Islet precursor cell (in vitro differentiated cells): ENCODE measurements at regions not wholly inside any gene's neighbourhood (a gene's known extent, or its start where the extent isn't known, plus 50 kb on each side); places are given as distances from the start of the nearest gene placed in this dataset.
"Not testable (repeated sequence)": the region's sequence is repeated elsewhere in the genome, so short reads cannot be mapped to it uniquely, and the experiment has no call there.

Experiments used
- DNase-seq: peaks from one replicate; pipeline ENCODE4 v3.0.0-alpha.2; 2018

GRCh38 chr15:62218841-62219240 is 53.8 kb upstream of the C2CD4B start:
- DNase-seq, result no peak

- no peak for DNase-seq
Measured at GRCh38 chr15:62219799-62220198, 54.7 kb upstream of the C2CD4B start.

GRCh38 chr15:62223020-62223419 is 57.9 kb upstream of the C2CD4B start:
- no peak for DNase-seq

GRCh38 chr15:62228604-62229003 is 63.5 kb upstream of the C2CD4B start:
- DNase-seq, result no peak

GRCh38 chr15:62231856-62232255 is 66.8 kb upstream of the C2CD4B start:
- no peak for DNase-seq

- no peak for DNase-seq
Measured at GRCh38 chr15:62240121-62241096, 75.3 kb upstream of the C2CD4B start.

- peak; percentile 76 for DNase-seq
Measured at GRCh38 chr15:62241135-62241770, 76.2 kb upstream of the C2CD4B start.

- DNase-seq, result no peak
Measured at GRCh38 chr15:62242999-62243398, 77.9 kb upstream of the C2CD4B start.

GRCh38 chr15:62244762-62245161 is 79.7 kb upstream of the C2CD4B start:
- no peak for DNase-seq

- peak; percentile 74 for DNase-seq
Measured at GRCh38 chr15:62248277-62248984, 83.3 kb upstream of the C2CD4B start.

GRCh38 chr15:62249501-62249900 is 84.4 kb upstream of the C2CD4B start:
- DNase-seq, result peak; percentile 3

- DNase-seq, result peak; percentile 20
Measured at GRCh38 chr15:62250186-62250585, 85.1 kb upstream of the C2CD4B start.

GRCh38 chr15:62250978-62251377 is 85.9 kb upstream of the C2CD4B start:
- no peak for DNase-seq

GRCh38 chr15:62253294-62253693 is 88.2 kb upstream of the C2CD4B start:
- DNase-seq, result peak; percentile 52

GRCh38 chr15:62254137-62254934 is 89.3 kb upstream of the C2CD4B start:
- DNase-seq, result peak; percentile 83

GRCh38 chr15:62256430-62256829 is 91.3 kb upstream of the C2CD4B start:
- DNase-seq, result not testable (repeated sequence)

- DNase-seq, result peak; percentile 4
Measured at GRCh38 chr15:62257996-62258521, 93.0 kb upstream of the C2CD4B start.

GRCh38 chr15:62262305-62262941 is 97.3 kb upstream of the C2CD4B start:
- no peak for DNase-seq

- no peak for DNase-seq
Measured at GRCh38 chr15:62264196-62264595, 99.1 kb upstream of the C2CD4B start.

GRCh38 chr15:62269504-62269903 is 104.4 kb upstream of the C2CD4B start:
- DNase-seq, result no peak

GRCh38 chr15:62270216-62270921 is 105.3 kb upstream of the C2CD4B start:
- no peak for DNase-seq
